GM12801 (cell line): ENCODE measurements at regions not wholly inside any gene's neighbourhood (a gene's known extent, or its start where the extent isn't known, plus 50 kb on each side); places are given as distances from the start of the nearest gene placed in this dataset.

Source experiments
- TF ChIP-seq, protein P1 (sequence below): IDR thresholded peaks from one replicate; pipeline ENCODE4 v1.5.1; 2011; ENCODE audit warnings: control low read depth; ENCODE audit not compliant: insufficient read length; ENCODE audit errors: extremely low read depth

DNA sequence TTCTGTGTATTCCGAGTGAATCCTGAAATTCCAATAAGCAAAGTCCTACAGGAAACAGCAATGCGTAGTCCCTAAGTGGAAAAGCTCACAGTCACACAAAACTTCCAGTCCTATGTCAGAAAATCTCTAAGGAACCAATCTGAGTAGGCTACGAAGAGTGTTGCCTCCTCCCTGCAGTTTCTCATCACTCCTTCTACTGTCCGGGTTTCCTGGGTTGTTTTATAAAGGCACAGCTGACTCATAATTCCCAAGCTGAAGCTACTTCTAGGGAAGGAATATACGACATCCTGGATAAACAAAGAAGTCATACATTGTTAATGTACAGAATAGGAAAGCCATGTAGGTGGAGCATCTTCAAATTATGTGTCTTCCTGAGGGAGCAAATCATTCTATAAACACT, 65.7 kb upstream of the RGMA start:
- TF ChIP-seq, protein P1, sequence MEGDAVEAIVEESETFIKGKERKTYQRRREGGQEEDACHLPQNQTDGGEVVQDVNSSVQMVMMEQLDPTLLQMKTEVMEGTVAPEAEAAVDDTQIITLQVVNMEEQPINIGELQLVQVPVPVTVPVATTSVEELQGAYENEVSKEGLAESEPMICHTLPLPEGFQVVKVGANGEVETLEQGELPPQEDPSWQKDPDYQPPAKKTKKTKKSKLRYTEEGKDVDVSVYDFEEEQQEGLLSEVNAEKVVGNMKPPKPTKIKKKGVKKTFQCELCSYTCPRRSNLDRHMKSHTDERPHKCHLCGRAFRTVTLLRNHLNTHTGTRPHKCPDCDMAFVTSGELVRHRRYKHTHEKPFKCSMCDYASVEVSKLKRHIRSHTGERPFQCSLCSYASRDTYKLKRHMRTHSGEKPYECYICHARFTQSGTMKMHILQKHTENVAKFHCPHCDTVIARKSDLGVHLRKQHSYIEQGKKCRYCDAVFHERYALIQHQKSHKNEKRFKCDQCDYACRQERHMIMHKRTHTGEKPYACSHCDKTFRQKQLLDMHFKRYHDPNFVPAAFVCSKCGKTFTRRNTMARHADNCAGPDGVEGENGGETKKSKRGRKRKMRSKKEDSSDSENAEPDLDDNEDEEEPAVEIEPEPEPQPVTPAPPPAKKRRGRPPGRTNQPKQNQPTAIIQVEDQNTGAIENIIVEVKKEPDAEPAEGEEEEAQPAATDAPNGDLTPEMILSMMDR, result no peak

DNA sequence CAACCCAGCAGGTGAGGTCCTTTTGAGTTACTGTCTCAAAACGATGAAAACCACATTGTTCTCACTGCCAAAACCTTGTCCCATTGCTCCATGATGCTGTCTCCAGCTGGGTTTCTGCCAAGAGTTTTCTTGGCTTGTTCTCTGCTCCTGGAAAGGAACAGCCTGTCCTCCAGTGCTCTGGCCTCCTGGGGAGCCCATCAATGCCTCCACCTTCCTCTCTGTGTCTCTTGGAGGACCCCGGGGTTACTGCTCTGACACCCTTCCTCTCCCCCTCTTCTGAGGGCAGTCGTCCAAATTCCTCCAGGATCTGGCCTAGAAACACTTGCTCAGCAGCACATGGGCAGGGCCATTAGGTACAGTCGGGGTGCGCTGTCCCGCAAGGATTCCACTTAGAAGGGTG, 63.9 kb upstream of the RGMA start:
- TF ChIP-seq, protein P1, result no peak

DNA sequence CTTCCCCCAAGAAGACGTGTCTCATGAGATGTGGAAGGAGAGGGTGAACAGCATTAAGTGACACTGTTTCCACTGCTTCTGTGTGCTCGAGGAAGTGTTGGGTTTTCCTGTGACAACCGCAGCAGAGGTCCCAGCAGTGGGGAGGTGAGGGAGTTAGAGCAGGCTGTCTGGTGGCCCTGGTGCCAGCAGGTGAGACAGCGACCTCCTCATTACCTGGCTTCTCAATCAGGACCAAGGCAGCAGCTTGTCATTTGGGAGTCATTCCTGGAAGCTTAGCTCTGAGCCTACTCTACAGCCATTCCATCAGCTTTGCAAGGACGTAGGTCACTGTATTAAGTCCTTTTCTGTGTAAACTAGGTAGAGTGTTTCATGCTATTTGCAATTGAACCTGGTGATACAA, 63.3 kb upstream of the RGMA start:
- TF ChIP-seq, protein P1, result no peak

DNA sequence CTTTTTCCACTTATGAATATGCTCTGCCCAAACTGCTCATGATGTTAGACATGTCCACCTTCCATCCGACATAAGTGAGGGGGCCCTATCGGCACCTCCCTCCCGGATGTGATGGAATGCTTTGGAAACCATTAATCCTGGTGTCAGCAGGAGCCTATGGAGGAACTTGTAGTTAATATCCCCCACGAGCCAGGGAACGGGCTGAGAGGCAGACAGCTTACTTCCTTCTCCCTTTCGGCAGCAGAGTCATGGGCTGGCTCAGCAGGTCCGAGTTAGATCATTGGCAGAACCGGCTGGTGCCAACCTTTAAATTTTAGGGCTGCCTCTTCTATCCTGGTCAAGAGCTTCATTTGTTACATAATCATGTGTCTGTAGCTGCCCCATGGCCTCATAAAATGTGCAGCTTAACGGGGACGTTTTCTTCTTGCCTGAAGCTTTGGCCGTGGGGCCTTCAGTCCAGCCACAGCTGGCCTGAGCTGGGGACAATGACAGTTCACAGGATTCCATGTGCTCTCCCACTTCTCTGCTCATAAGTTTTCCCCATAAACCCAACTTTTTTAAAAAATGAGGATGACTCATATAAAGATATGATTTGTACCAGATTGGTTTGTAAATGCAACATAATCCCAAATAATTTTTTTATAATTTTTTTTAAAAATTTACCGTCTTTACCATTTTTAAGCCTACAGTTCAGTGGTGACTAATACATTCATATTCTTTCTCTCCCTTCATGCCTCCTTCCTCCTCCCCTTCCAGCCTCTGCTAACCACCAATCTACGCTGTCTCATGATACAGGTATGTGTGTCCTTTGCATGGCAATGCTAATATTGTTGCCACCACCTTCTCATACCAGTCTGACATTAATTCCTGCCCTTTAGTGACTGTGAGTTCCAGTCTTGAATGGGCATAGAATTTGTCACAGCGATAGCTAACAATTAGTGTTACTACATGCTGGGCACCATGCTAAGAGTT, 62.2 kb upstream of the RGMA start:
- TF ChIP-seq, protein P1, result no peak

DNA sequence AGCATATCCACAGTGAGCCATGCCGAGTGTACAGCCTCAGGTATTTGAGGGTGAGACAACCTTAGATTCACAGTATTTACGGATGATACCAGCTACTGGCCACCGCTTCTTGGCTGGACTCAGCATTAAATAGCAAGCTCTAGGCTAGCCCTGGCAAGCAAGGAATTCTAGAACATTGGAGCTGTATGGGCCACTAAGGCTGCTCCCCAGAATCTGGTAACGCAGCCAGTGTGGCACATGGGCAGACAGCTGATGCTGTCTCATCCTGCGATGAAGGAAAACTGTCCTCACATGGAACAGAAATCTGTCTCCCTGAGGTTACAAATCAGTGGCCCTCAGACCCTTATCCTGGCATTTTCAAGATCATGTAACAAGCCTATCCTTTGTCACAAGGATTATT, 57.6 kb upstream of the RGMA start:
- TF ChIP-seq, protein P1, result no peak

DNA sequence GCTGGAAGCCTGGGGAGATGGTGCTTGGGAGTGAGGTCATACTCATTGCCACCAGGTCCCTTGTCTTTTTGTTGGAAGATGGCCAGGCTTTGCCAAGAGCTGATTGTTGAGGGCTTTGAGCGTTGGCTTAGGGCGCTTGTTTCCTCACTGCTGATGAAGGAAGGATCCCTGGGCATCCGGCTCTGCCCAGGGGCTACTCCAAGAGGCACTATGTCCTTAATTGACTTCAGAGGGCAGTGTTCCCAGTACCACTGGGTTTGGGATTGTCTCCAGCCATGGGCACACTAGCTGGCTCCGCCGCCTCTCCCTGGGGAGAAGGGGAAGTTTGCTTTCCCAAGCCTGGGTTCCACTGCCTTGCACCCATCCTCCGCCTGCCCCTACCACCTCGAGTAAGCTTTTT, 57.2 kb upstream of the RGMA start:
- TF ChIP-seq, protein P1, result no peak

DNA sequence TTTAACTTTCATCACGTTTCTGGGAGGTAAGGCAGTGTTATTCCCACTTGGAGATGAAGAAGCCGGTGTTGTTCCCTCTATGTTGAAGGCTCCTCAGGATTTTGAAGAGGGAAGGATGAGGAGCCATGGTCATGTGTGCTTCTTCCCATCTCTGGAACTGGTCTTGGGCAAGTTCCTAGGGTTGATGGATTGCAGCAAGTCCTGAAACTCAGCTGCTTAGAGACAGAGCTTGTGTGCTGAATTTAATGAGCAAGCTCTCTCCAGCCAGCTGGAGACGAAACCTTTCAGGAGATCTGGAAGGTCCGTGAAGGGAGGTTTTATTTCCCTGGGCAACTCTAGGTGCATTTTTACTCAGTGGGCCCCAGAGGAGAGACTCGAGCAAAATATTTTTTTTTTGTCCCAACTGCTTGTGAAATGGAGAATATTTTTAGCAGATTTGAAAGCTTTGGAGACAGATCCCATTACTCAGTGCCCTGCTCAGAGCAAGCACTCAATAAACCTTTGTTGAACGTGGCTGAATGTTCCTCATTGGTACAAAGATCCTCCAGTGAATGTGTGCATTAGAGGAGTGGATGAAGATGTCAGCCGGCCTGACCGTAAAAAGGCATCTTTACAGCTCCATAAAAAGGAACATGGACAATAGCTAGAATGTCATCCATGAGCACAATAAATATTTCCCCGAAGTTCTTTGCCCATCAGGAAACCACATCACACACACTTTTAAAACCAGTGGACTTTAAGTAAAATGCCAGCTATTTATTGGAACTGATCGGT, 55.6 kb upstream of the RGMA start:
- TF ChIP-seq, protein P1, result no peak
